ENCODE measurements at regions not wholly inside any gene's neighbourhood (a gene's known extent, or its start where the extent isn't known, plus 50 kb on each side); places are given as distances from the start of the nearest gene placed in this dataset.

- no peaks in the 10 kb centered on the region for H3K9me3 ChIP-seq (ENCODE audit: control insufficient read depth, insufficient read depth, low read depth, low read length)
- no peaks in the 10 kb centered on the region for H3K27me3 ChIP-seq (ENCODE audit: control insufficient read depth, insufficient read depth, low read length)
- H3K4me2 ChIP-seq (ENCODE audit: extremely low read depth, insufficient read depth, low read length), result no peak overlapping the region
- no peaks in the 10 kb centered on the region for H4K20me1 ChIP-seq (ENCODE audit: control insufficient read depth, extremely low read depth, insufficient read depth, low read length)
- H3K9ac ChIP-seq (ENCODE audit: insufficient read depth, low read length), result no peak overlapping the region
- H3K36me3 ChIP-seq (ENCODE audit: control insufficient read depth, insufficient read depth, low read length), result no peaks in the 10 kb centered on the region
- DNase-seq (ENCODE audit: low read depth in 2 of 2), result no peak
- H3K27ac ChIP-seq (ENCODE audit: insufficient read depth, low read length), result no peak overlapping the region
- no peaks in the 10 kb centered on the region for H3K4me1 ChIP-seq (ENCODE audit: control insufficient read depth, extremely low read depth, insufficient read depth, low read length)
- TF ChIP-seq EZH2 (IDR thresholded peaks at IDR 0.05; ENCODE audit: low read length, missing control alignments), result no peak
- no peak for TF ChIP-seq CTCF (conservative IDR thresholded peaks at IDR 0.05 in 1 of 2, IDR thresholded peaks at IDR 0.05 in 1 of 2; ENCODE audit: low read depth in 1 of 2, low read length in 2 of 2)
- no peak overlapping the region for H2AFZ ChIP-seq (ENCODE audit: low read length)
- no peaks in the 10 kb centered on the region for H3K79me2 ChIP-seq (ENCODE audit: control insufficient read depth, insufficient read depth, low read length)
- H3K4me3 ChIP-seq (replicated peaks in 1 of 4; ENCODE audit: control extremely low read depth in 1 of 4, insufficient read depth in 1 of 4, low read depth in 3 of 4, low read length in 4 of 4), result no peak overlapping the region
These were observed 176.3 kb upstream of the STXBP6 start for GRCh38 chr14:25226214-25226613.

DNA sequence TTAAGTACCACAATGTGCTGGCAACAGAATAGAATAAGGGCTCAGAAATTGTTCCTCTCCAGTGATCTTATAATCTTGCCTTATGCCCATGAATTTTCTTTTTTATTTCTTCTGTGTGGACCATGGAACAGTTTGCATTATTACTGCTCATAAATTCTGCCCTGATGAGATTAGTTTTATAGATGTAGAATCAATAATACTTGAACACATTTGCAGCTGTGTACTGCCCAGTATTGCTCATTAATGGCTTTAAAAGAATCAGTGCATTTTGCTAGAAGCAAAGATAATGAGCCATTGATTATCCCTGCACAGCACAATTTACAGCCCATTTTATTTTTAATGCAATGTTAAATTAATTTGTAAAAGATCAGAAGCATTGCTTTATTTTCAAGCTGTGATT, 172.3 kb upstream of the STXBP6 start:
- H3K9ac ChIP-seq (ENCODE audit: insufficient read depth, low read length), result no peak overlapping the region
- H3K4me3 ChIP-seq (replicated peaks in 1 of 4; ENCODE audit: control extremely low read depth in 1 of 4, insufficient read depth in 1 of 4, low read depth in 3 of 4, low read length in 4 of 4), result no peak overlapping the region
- no peak overlapping the region for H2AFZ ChIP-seq (ENCODE audit: low read length)
- H3K27ac ChIP-seq (ENCODE audit: insufficient read depth, low read length), result no peak overlapping the region
- no peak overlapping the region for H3K4me2 ChIP-seq (ENCODE audit: extremely low read depth, insufficient read depth, low read length)
- no peaks in the 10 kb centered on the region for H3K36me3 ChIP-seq (ENCODE audit: control insufficient read depth, insufficient read depth, low read length)
- no peaks in the 10 kb centered on the region for H4K20me1 ChIP-seq (ENCODE audit: control insufficient read depth, extremely low read depth, insufficient read depth, low read length)
- no peak for DNase-seq (ENCODE audit: low read depth in 2 of 2)
- no peaks in the 10 kb centered on the region for H3K79me2 ChIP-seq (ENCODE audit: control insufficient read depth, insufficient read depth, low read length)
- H3K4me1 ChIP-seq (ENCODE audit: control insufficient read depth, extremely low read depth, insufficient read depth, low read length), result no peaks in the 10 kb centered on the region
- no peak for TF ChIP-seq CTCF (conservative IDR thresholded peaks at IDR 0.05 in 1 of 2, IDR thresholded peaks at IDR 0.05 in 1 of 2; ENCODE audit: low read depth in 1 of 2, low read length in 2 of 2)
- no peaks in the 10 kb centered on the region for H3K27me3 ChIP-seq (ENCODE audit: control insufficient read depth, insufficient read depth, low read length)
- H3K9me3 ChIP-seq (ENCODE audit: control insufficient read depth, insufficient read depth, low read depth, low read length), result no peaks in the 10 kb centered on the region

DNA sequence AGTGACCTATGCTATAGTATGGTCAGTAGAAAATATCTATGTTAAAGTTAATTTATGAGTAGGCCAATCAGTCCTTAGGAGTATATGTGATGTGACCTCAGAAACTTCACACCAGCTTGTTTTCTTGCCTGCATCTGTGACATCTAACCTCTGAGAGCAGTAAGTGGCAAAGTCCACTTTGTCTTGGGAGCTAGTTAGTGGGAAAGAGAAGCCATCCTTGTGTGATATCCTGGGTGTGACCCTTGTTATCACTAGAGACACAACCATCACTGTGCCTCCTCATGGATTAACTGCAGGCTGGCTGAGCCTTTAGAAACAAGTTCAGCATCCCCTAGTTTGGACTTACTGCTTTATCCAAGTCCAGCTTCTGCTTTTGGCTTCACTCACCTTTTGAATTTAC, 170.6 kb upstream of the STXBP6 start:
- Histone ChIP-seq H3K4me2 (ENCODE audit: extremely low read depth, insufficient read depth, low read length) (no peak overlapping the region), H3K36me3 (ENCODE audit: control insufficient read depth, insufficient read depth, low read length) (no peaks in the 10 kb centered on the region), H3K4me1 (ENCODE audit: control insufficient read depth, extremely low read depth, insufficient read depth, low read length) (no peaks in the 10 kb centered on the region), H3K79me2 (ENCODE audit: control insufficient read depth, insufficient read depth, low read length) (no peaks in the 10 kb centered on the region), H3K9ac (ENCODE audit: insufficient read depth, low read length) (no peak overlapping the region), H3K4me3 (replicated peaks in 1 of 4; ENCODE audit: control extremely low read depth in 1 of 4, insufficient read depth in 1 of 4, low read depth in 3 of 4, low read length in 4 of 4) (no peak overlapping the region), H3K27ac (ENCODE audit: insufficient read depth, low read length) (no peak overlapping the region), H3K9me3 (ENCODE audit: control insufficient read depth, insufficient read depth, low read depth, low read length) (no peaks in the 10 kb centered on the region), H2AFZ (ENCODE audit: low read length) (no peak overlapping the region), H4K20me1 (ENCODE audit: control insufficient read depth, extremely low read depth, insufficient read depth, low read length) (no peaks in the 10 kb centered on the region), H3K27me3 (ENCODE audit: control insufficient read depth, insufficient read depth, low read length) (no peaks in the 10 kb centered on the region)
- no peak for TF ChIP-seq EZH2 (IDR thresholded peaks at IDR 0.05; ENCODE audit: low read length, missing control alignments)
- TF ChIP-seq CTCF (conservative IDR thresholded peaks at IDR 0.05 in 1 of 2, IDR thresholded peaks at IDR 0.05 in 1 of 2; ENCODE audit: low read depth in 1 of 2, low read length in 2 of 2), result no peak
- DNase-seq (ENCODE audit: low read depth in 2 of 2), result no peak

All from fibroblast of lung (primary cell).